ENCODE measurements at regions not wholly inside any gene's neighbourhood (a gene's known extent, or its start where the extent isn't known, plus 50 kb on each side); places are given as distances from the start of the nearest gene placed in this dataset.

DNA sequence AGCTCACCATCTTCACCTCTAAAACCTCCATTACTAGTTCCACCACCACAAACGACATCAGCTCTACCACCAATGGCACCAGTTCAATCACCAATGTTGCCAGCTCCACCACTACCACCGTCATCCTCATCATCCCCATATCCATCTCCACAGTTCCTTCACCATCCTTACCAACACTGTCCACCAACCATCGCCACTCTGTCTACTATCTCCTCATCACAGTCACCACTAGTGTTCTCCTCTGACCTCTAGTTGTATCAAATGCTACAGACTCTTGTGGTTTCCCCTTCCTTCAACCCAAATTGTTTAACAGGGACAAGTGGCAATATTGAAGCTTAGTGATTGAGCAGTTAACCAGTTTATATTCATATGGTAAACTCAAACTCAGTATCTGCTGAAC, 182.6 kb downstream of the CAAP1 start:
- Histone ChIP-seq H3K36me3 (ENCODE audit: low read depth, missing control alignments) (no peaks in the 10 kb centered on the region), H3K9me3 (no peaks in the 10 kb centered on the region), H3K4me3 (no peak overlapping the region), H3K27ac (no peak overlapping the region), H3K27me3 (no peaks in the 10 kb centered on the region), H3K4me1 (no peaks in the 10 kb centered on the region)
- intact Hi-C loops (cut with DNase I; ENCODE audit: low total_unique reads) = no loop called here
- TF ChIP-seq POLR2A (IDR thresholded peaks at IDR 0.05) = no peak
- TF ChIP-seq, protein P1, sequence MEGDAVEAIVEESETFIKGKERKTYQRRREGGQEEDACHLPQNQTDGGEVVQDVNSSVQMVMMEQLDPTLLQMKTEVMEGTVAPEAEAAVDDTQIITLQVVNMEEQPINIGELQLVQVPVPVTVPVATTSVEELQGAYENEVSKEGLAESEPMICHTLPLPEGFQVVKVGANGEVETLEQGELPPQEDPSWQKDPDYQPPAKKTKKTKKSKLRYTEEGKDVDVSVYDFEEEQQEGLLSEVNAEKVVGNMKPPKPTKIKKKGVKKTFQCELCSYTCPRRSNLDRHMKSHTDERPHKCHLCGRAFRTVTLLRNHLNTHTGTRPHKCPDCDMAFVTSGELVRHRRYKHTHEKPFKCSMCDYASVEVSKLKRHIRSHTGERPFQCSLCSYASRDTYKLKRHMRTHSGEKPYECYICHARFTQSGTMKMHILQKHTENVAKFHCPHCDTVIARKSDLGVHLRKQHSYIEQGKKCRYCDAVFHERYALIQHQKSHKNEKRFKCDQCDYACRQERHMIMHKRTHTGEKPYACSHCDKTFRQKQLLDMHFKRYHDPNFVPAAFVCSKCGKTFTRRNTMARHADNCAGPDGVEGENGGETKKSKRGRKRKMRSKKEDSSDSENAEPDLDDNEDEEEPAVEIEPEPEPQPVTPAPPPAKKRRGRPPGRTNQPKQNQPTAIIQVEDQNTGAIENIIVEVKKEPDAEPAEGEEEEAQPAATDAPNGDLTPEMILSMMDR (IDR thresholded peaks at IDR 0.05) = no peak
- 82 to 90% methylated on average over 3 of the region's 3 CpGs for WGBS, 2 donors
- no peak for DNase-seq

DNA sequence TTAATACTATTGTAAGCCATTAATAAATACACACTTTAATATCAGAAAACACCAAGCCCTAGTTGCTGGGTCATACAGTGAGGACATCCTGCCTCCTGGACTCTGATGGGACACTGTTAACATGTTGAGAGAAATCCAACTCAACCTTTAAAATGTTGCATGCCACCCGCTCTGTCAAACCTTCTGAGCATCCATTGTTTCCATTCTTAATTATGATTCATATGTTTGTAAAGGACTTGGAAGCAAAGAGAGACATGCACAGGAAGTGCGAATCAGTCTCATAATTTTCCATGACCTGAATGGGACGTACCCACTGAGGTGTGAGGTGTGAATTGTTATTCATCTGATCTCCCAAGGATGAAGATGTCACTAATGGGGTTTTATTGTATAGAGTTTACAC, 186.4 kb downstream of the CAAP1 start:
- Histone ChIP-seq H3K4me1 (no peaks in the 10 kb centered on the region), H3K27me3 (no peaks in the 10 kb centered on the region), H3K36me3 (ENCODE audit: low read depth, missing control alignments) (no peaks in the 10 kb centered on the region), H3K9me3 (no peaks in the 10 kb centered on the region), H3K4me3 (no peak overlapping the region), H3K27ac (no peak overlapping the region)
- intact Hi-C loops (cut with DNase I; ENCODE audit: low total_unique reads) = no loop called here
- no peak for DNase-seq
- 81 to 90% methylated on average over 3 of the region's 3 CpGs for WGBS, 2 donors
- TF ChIP-seq, protein P1 (IDR thresholded peaks at IDR 0.05) = no peak
- no peak for TF ChIP-seq POLR2A (IDR thresholded peaks at IDR 0.05)

DNA sequence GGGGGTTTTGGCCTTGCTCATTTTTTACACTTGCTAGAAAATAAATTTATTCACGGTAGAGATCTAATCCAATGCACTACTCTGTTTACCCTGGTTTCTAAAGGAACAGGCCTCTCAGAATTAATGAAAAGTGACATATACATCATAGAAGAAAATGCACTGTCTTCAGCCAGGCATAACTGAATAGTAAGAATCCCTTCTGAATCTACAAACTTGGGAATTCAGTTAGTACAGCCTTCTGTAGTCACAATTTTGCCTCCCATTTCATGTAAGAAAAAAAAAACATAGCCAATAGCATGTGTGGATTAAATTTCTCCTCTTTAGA, 197.3 kb downstream of the CAAP1 start:
- H3K27me3 ChIP-seq = no peaks in the 10 kb centered on the region
- 82 to 86% methylated on average over 1 of the region's 1 CpG for WGBS, 2 donors
- no peak for TF ChIP-seq POLR2A (IDR thresholded peaks at IDR 0.05)
- TF ChIP-seq, protein P1 (IDR thresholded peaks at IDR 0.05) = no peak
- no peak for DNase-seq
- no peaks in the 10 kb centered on the region for H3K9me3 ChIP-seq
- no peak overlapping the region for H3K4me3 ChIP-seq
- intact Hi-C loops (cut with DNase I; ENCODE audit: low total_unique reads) = no loop called here
- no peaks in the 10 kb centered on the region for H3K4me1 ChIP-seq
- H3K36me3 ChIP-seq (ENCODE audit: low read depth, missing control alignments) = no peaks in the 10 kb centered on the region
- H3K27ac ChIP-seq = no peak overlapping the region

DNA sequence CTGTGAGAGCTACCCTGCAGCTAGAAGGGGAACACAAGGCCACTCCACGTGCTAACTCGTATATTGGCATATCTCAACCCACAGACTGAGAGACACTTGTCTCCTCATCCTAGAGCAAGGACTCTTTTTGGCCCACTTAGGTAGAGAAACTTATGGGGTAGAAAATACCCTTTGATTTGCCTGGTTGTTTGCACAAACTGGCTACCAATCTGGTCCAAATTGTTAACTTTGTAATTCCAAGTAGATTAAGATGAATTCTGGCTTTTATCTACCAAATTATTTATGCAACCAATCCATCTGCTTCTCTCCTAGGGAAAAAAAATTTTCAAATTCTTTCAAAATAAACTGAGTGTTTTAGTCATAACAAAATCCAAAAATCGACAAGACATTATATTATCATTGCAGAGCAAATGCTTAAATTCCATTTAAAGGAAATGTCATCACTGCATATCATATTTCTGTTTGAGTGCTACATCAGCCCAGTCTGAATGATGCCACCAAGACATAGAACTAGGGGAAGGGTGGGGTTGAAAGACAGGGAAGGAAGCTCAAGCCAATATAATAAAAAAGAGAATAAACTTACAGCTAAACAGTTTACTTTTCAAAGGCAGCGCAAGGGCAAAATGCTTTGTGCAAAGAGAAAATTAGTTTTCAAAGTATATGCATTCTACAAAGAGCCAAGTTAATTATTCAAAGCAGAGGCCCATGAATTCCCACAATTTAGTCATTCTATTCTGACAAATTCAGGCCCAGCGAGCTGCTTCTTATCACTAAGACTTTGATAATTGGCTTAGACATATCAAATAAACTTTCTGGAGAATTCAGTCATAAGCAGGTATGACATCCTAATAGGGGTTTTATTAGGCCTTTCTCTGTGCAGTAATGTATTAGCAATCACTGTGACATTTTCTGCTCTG, 198.0 kb downstream of the CAAP1 start:
- H3K27me3 ChIP-seq = no peaks in the 10 kb centered on the region
- DNase-seq = no peak
- no peak overlapping the region for H3K27ac ChIP-seq
- H3K4me3 ChIP-seq = no peak overlapping the region
- no peaks in the 10 kb centered on the region for H3K9me3 ChIP-seq
- intact Hi-C loops (cut with DNase I; ENCODE audit: low total_unique reads) = no loop called here
- H3K36me3 ChIP-seq (ENCODE audit: low read depth, missing control alignments) = no peaks in the 10 kb centered on the region
- no peaks in the 10 kb centered on the region for H3K4me1 ChIP-seq
- TF ChIP-seq POLR2A (IDR thresholded peaks at IDR 0.05) = no peak
- TF ChIP-seq, protein P1 (IDR thresholded peaks at IDR 0.05) = no peak
- 74 to 83% methylated on average over 5 of the region's 5 CpGs for WGBS, 2 donors

DNA sequence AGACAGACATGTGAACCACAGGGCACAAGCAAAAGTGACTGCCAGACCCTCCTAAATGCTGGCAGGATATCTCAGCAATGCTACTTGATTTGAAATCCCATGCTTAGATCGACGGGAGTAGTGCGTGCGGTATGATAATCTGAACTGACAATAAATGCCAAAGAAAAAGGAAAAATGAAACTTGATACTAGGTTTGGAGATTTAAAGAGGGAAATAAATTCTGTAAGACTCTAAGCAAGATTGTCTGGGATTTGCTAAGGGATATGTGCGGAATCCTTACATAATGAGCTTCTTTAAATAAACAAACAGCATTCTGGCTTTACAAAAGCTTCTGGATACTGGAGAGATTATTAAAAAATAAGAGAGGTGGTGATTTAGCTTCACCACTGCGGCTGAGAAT, 203.6 kb downstream of the CAAP1 start:
- Histone ChIP-seq H3K27me3 (no peaks in the 10 kb centered on the region), H3K27ac (no peak overlapping the region), H3K4me1 (no peaks in the 10 kb centered on the region), H3K9me3 (no peaks in the 10 kb centered on the region), H3K4me3 (no peak overlapping the region), H3K36me3 (ENCODE audit: low read depth, missing control alignments) (no peaks in the 10 kb centered on the region)
- intact Hi-C loops (cut with DNase I; ENCODE audit: low total_unique reads) = no loop called here
- 90 to 92% methylated on average over 6 of the region's 6 CpGs for WGBS, 2 donors
- DNase-seq = no peak
- TF ChIP-seq POLR2A (IDR thresholded peaks at IDR 0.05) = no peak
- TF ChIP-seq, protein P1 (IDR thresholded peaks at IDR 0.05) = no peak

Data from testis (tissue), 2 donors.